ENCODE measurements at regions not wholly inside any gene's neighbourhood (a gene's known extent, or its start where the extent isn't known, plus 50 kb on each side); places are given as distances from the start of the nearest gene placed in this dataset.
A peak's percentile ranks its signal among the peaks of the same experiment; 100 is the strongest.

GRCh38 chr2:234565842-234566619 lies 69.2 kb upstream of the ARL4C start:
- no peak for TF ChIP-seq CTCF (conservative IDR thresholded peaks at IDR 0.05)

GRCh38 chr2:234565201-234565600 lies 68.3 kb upstream of the ARL4C start:
- H3K27ac ChIP-seq = no peak overlapping the region

More at GRCh38 chr2:234565842-234566619, 69.2 kb upstream of the ARL4C start:
- no peak overlapping the region for H3K27ac ChIP-seq

GRCh38 chr2:234564699-234565098 lies 67.8 kb upstream of the ARL4C start:
- H3K27ac ChIP-seq = no peak overlapping the region
- TF ChIP-seq CTCF (conservative IDR thresholded peaks at IDR 0.05) = peak; percentile 66

More at GRCh38 chr2:234565201-234565600, 68.3 kb upstream of the ARL4C start:
- TF ChIP-seq CTCF (conservative IDR thresholded peaks at IDR 0.05) = no peak

GRCh38 chr2:234559609-234560008 lies 62.7 kb upstream of the ARL4C start:
- no peak overlapping the region for H3K27ac ChIP-seq
- no peak for TF ChIP-seq CTCF (conservative IDR thresholded peaks at IDR 0.05)

GRCh38 chr2:234558642-234559041 lies 61.8 kb upstream of the ARL4C start:
- no peak overlapping the region for H3K27ac ChIP-seq
- no peak for TF ChIP-seq CTCF (conservative IDR thresholded peaks at IDR 0.05)

- H3K27ac ChIP-seq = no peak overlapping the region
- TF ChIP-seq CTCF (conservative IDR thresholded peaks at IDR 0.05) = no peak
Observed at GRCh38 chr2:234556848-234557573, 60.1 kb upstream of the ARL4C start.

- H3K27ac ChIP-seq = no peak overlapping the region
Observed at GRCh38 chr2:234555616-234556249, 58.9 kb upstream of the ARL4C start.

More at GRCh38 chr2:234555616-234556249, 58.9 kb upstream of the ARL4C start:
- TF ChIP-seq CTCF (conservative IDR thresholded peaks at IDR 0.05) = no peak

Data from VCaP (cell line).